SK-N-SH (cell line): ENCODE measurements at regions not wholly inside any gene's neighbourhood (a gene's known extent, or its start where the extent isn't known, plus 50 kb on each side); places are given as distances from the start of the nearest gene placed in this dataset.
"Not testable (repeated sequence)": the region's sequence is repeated elsewhere in the genome, so short reads cannot be mapped to it uniquely, and the experiment has no call there.

Experiments
- EP300 ChIP-seq, 2 experiments: IDR thresholded peaks; 2 replicates each; pipeline versions ENCODE4 v1.4.0 to v1.6.1; 2012; ENCODE audit warnings: borderline replicate concordance in 1 of 2, low read depth in 1 of 2, low read length in 1 of 2
- GABPA ChIP-seq: IDR thresholded peaks from 2 replicates; pipeline ENCODE4 v1.4.0; 2012; ENCODE audit warnings: low read depth, mild to moderate bottlenecking
- MEF2A ChIP-seq: IDR thresholded peaks from 2 replicates; pipeline ENCODE4 v1.4.0; 2012; ENCODE audit warnings: low read depth, borderline replicate concordance
- NFIC ChIP-seq: IDR thresholded peaks from 2 replicates; pipeline ENCODE4 v1.4.0; 2012; ENCODE audit warnings: borderline replicate concordance
- POLR2AphosphoS5 ChIP-seq: IDR thresholded peaks from 2 replicates; pipeline ENCODE4 v1.6.1; 2012; ENCODE audit warnings: low read depth, low read length
- SIN3A ChIP-seq: IDR thresholded peaks from 2 replicates; pipeline ENCODE4 v1.6.1; 2012; ENCODE audit warnings: low read depth, mild to moderate bottlenecking, low read length, moderate library complexity, borderline replicate concordance
- SMC3 ChIP-seq: IDR thresholded peaks from 2 replicates; pipeline ENCODE4 v1.6.1; 2012; ENCODE audit warnings: low read depth, low read length, improper control_type of control experiment
- TAF1 ChIP-seq: IDR thresholded peaks from 2 replicates; pipeline ENCODE4 v1.6.1; 2012; ENCODE audit warnings: low read depth, mild to moderate bottlenecking, low read length, moderate library complexity, borderline replicate concordance
- USF1 ChIP-seq: IDR thresholded peaks from 2 replicates; pipeline ENCODE4 v1.4.0; 2012; ENCODE audit warnings: low read depth, borderline replicate concordance
- USF2 ChIP-seq: fragments of 150-350 bp; IDR thresholded peaks from 2 replicates; pipeline ENCODE4 v1.6.1; 2017; ENCODE audit warnings: antibody characterized with exemption, low read length, low read depth, borderline replicate concordance

- TF ChIP-seq POLR2AphosphoS5; MEF2A; NFIC; GABPA; TAF1; USF1; EP300 (IDR thresholded peaks at IDR 0.05; ENCODE audit: borderline replicate concordance in 1 of 2, low read depth in 1 of 2, low read length in 1 of 2); SIN3A; SMC3; USF2: not testable (repeated sequence)
Measured at GRCh38 chr2:51774606-51775005, 742.7 kb upstream of the NRXN1 start.
